Testis (tissue), 2 donors: ENCODE measurements at regions not wholly inside any gene's neighbourhood (a gene's known extent, or its start where the extent isn't known, plus 50 kb on each side); places are given as distances from the start of the nearest gene placed in this dataset.

ENCODE experiments used
- POLR2A ChIP-seq: fragments of 450-650 bp; IDR thresholded peaks from one replicate; pipeline ENCODE4 v1.6.1; 2017; ENCODE audit warnings: antibody characterized with exemption, mild to moderate bottlenecking, moderate library complexity
- TF ChIP-seq, protein P1 (sequence below), 3 experiments: fragments of 450-650 bp in 2 of 3; fragments of 200-600 bp in 1 of 3; sonication (generic) in 1 of 3; IDR thresholded peaks; one replicate each; pipeline ENCODE4 v1.5.1; 2016 to 2019; ENCODE audit warnings: antibody characterized with exemption in 3 of 3, mild to moderate bottlenecking in 2 of 3, moderate library complexity in 1 of 3

DNA sequence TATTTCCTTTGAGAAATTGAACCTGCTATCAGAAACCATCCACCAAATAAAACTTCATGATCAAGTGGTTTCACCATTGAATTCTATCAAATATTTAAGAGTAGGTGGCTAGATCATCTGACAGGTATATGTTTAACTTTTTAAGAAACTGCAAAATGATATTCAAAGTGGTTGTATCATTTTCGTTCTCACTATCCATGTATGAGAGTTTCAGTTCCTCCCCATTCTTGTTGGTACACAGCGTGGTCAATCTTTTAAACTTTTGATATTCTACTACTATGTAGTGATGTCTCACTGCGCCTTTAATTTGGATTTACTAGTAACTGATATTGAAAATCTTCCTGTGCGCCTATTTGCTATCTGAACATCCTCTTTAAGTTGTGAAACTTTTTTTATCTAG lies 163.7 kb downstream of the CYB561 start:
- TF ChIP-seq POLR2A = no peak
- TF ChIP-seq, protein P1, sequence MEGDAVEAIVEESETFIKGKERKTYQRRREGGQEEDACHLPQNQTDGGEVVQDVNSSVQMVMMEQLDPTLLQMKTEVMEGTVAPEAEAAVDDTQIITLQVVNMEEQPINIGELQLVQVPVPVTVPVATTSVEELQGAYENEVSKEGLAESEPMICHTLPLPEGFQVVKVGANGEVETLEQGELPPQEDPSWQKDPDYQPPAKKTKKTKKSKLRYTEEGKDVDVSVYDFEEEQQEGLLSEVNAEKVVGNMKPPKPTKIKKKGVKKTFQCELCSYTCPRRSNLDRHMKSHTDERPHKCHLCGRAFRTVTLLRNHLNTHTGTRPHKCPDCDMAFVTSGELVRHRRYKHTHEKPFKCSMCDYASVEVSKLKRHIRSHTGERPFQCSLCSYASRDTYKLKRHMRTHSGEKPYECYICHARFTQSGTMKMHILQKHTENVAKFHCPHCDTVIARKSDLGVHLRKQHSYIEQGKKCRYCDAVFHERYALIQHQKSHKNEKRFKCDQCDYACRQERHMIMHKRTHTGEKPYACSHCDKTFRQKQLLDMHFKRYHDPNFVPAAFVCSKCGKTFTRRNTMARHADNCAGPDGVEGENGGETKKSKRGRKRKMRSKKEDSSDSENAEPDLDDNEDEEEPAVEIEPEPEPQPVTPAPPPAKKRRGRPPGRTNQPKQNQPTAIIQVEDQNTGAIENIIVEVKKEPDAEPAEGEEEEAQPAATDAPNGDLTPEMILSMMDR (IDR thresholded peaks at IDR 0.05) = no peak
